OCI-LY7 (cell line): ENCODE measurements at regions not wholly inside any gene's neighbourhood (a gene's known extent, or its start where the extent isn't known, plus 50 kb on each side); places are given as distances from the start of the nearest gene placed in this dataset.

Source experiments
- BruUV-seq: library from RNA; stranded (reverse); fragments of 400-500 nt; replicated peaks from 2 replicates; lab custom pipeline; 2021; lab: Mats Ljungman, UMichigan
- CTCF ChIA-PET: fragments of 300-600 bp; sonication (Branson Sonifier 250); formaldehyde crosslinking; loops from one replicate; lab custom pipeline; 2022; ENCODE audit warnings: antibody characterized with exemption; ENCODE audit not compliant: unreplicated experiment; lab: Charles Lee
- POLR2A ChIA-PET: fragments of 300-600 bp; sonication (Branson Sonifier 250); formaldehyde crosslinking; loops from one replicate; lab custom pipeline; 2022; ENCODE audit warnings: antibody characterized with exemption; lab: Charles Lee
- DNase-seq: peaks from one replicate; pipeline ENCODE4 v3.0.0-alpha.2; 2015; ENCODE audit warnings: low spot score
- H2AFZ ChIP-seq: fragments of 200-600 bp; sonication (generic), shearing (Covaris generic); 2 replicates; pipeline ENCODE4 v1.6.1; 2014; ENCODE audit warnings: mild to moderate bottlenecking, antibody characterized with exemption, low read length, moderate library complexity
- H3K27ac ChIP-seq: fragments of 200-600 bp; sonication (generic); 2 replicates; pipeline ENCODE4 v1.5.1; 2014; ENCODE audit warnings: mixed run types, low read depth, mild to moderate bottlenecking, moderate library complexity, low read length, inconsistent platforms; ENCODE audit not compliant: poor library complexity, severe bottlenecking
- H3K36me3 ChIP-seq: fragments of 200-600 bp; sonication (generic); 2 replicates; pipeline ENCODE4 v1.6.1; 2014; ENCODE audit warnings: mild to moderate bottlenecking, antibody characterized with exemption, low read length, moderate library complexity, mixed read lengths; ENCODE audit not compliant: insufficient read depth
- H3K4me1 ChIP-seq: fragments of 200-600 bp; sonication (generic); 2 replicates; pipeline ENCODE4 v1.5.1; 2014; ENCODE audit warnings: mild to moderate bottlenecking, low read length; ENCODE audit not compliant: insufficient read depth, poor library complexity, severe bottlenecking
- H3K4me2 ChIP-seq: fragments of 200-600 bp; sonication (generic); 2 replicates; pipeline ENCODE4 v1.6.1; 2014; ENCODE audit warnings: mild to moderate bottlenecking, low read length
- H3K4me3 ChIP-seq: fragments of 200-600 bp; sonication (generic); 2 replicates; pipeline ENCODE4 v1.5.1; 2014; ENCODE audit warnings: mild to moderate bottlenecking, low read depth, low read length; ENCODE audit not compliant: poor library complexity, severe bottlenecking
- H3K79me2 ChIP-seq: fragments of 200-600 bp; sonication (generic); 2 replicates; pipeline ENCODE4 v1.6.1; 2016; ENCODE audit warnings: low read depth, mild to moderate bottlenecking, low read length, moderate library complexity, mixed read lengths; ENCODE audit not compliant: insufficient read depth
- H3K9me2 ChIP-seq: fragments of 200-600 bp; sonication (generic); 2 replicates; pipeline ENCODE4 v1.6.1; 2016; ENCODE audit warnings: mild to moderate bottlenecking, low read length, mixed read lengths; ENCODE audit not compliant: insufficient read depth
- H3K9me3 ChIP-seq: fragments of 200-600 bp; sonication (generic); 2 replicates; pipeline ENCODE4 v1.6.1; 2014; ENCODE audit warnings: mild to moderate bottlenecking, mixed run types, low read length, mixed read lengths
- H4K20me1 ChIP-seq: fragments of 200-600 bp; sonication (generic); 2 replicates; pipeline ENCODE4 v1.6.1; 2014; ENCODE audit warnings: mild to moderate bottlenecking, antibody characterized with exemption, low read length, moderate library complexity, mixed read lengths; ENCODE audit not compliant: insufficient read depth
- CTCF ChIP-seq: fragments of 200-600 bp; sonication (generic); conservative IDR thresholded peaks from 2 replicates; pipeline ENCODE4 v1.5.1; 2014; ENCODE audit warnings: mild to moderate bottlenecking, antibody characterized with exemption, low read length, moderate library complexity, mixed read lengths
- EZH2phosphoT487 ChIP-seq: fragments of 200-600 bp; sonication (generic); IDR thresholded peaks from 2 replicates; pipeline ENCODE4 v1.6.1; 2018; ENCODE audit warnings: low read depth, borderline replicate concordance, mild to moderate bottlenecking, mixed run types, antibody characterized with exemption, low read length, moderate library complexity, mixed read lengths
- intact Hi-C: fragments of 100-400 bp; cut with micrococcal nuclease; formaldehyde crosslinking; loops from one replicate; pipeline ENCODE4 v1.10.0; 2022; ENCODE audit not compliant: unreplicated experiment

GRCh38 chr2:184346338-184346862, 251.9 kb upstream of the ZNF804A start:
- Histone ChIP-seq H3K36me3 (no peaks in the 10 kb centered on the region), H3K4me1 (no peaks in the 10 kb centered on the region), H3K9me2 (no peaks in the 10 kb centered on the region), H2AFZ (no peak overlapping the region), H4K20me1 (no peaks in the 10 kb centered on the region), H3K27ac (no peak overlapping the region), H3K79me2 (no peaks in the 10 kb centered on the region), H3K9me3 (no peaks in the 10 kb centered on the region; the same call in 1 of the 2 replicates), H3K4me2 (no peak overlapping the region), H3K4me3 (no peak overlapping the region)
- no peak for TF ChIP-seq CTCF
- ChIA-PET CTCF (no interaction called here), POLR2A (interaction anchor here (1.7 kb wide), 1 partner anchor 11 kb away, joined by 7 read pairs; no protein-coding TSS in a partner anchor)
- DNase-seq = no peak
- intact Hi-C loops = no loop called here
- BruUV-seq = no TSS peak

- Histone ChIP-seq H2AFZ (peak overlapping the region; percentile 37), H4K20me1 (no peaks in the 10 kb centered on the region), H3K9me3 (no peaks in the 10 kb centered on the region; the same call in 1 of the 2 replicates), H3K4me2 (no peak overlapping the region), H3K4me3 (no peak overlapping the region), H3K36me3 (no peaks in the 10 kb centered on the region), H3K79me2 (no peaks in the 10 kb centered on the region), H3K27ac (no peak overlapping the region), H3K4me1 (no peaks in the 10 kb centered on the region), H3K9me2 (no peaks in the 10 kb centered on the region)
- no peak for DNase-seq
- ChIA-PET POLR2A (interaction anchor here (0.7 to 0.9 kb wide), 4 partner anchors 11 to 122 kb away, joined by 3 read pairs; no protein-coding TSS in a partner anchor), CTCF (no interaction called here)
- TF ChIP-seq EZH2phosphoT487 = no peak
- TF ChIP-seq CTCF = no peak
- BruUV-seq = no TSS peak
- intact Hi-C loops = no loop called here
Measured at GRCh38 chr2:184351126-184351525, 247.2 kb upstream of the ZNF804A start.

GRCh38 chr2:184357033-184357432, 241.3 kb upstream of the ZNF804A start:
- Histone ChIP-seq H3K4me1 (peaks cover 6% of the 10 kb centered on the region), H2AFZ (peak overlapping the region; percentile 73), H3K27ac (no peak overlapping the region), H3K4me3 (no peak overlapping the region), H3K9me3 (no peaks in the 10 kb centered on the region), H3K36me3 (no peaks in the 10 kb centered on the region), H3K4me2 (peak overlapping the region; percentile 40; the same call in 1 of the 2 replicates), H4K20me1 (no peaks in the 10 kb centered on the region), H3K79me2 (no peaks in the 10 kb centered on the region), H3K9me2 (no peaks in the 10 kb centered on the region)
- intact Hi-C loops = no loop called here
- ChIA-PET POLR2A (interaction anchor here (1.0 to 1.4 kb wide), 4 partner anchors 10 to 108 kb away, joined by 3 to 7 read pairs (median 4); no protein-coding TSS in a partner anchor), CTCF (no interaction called here)
- TF ChIP-seq CTCF (no peak), EZH2phosphoT487 (no peak)
- DNase-seq = peak; percentile 22
- no TSS peak for BruUV-seq
